ENCODE measurements at regions not wholly inside any gene's neighbourhood (a gene's known extent, or its start where the extent isn't known, plus 50 kb on each side); places are given as distances from the start of the nearest gene placed in this dataset.

- Histone ChIP-seq H2AFZ (no peak overlapping the region), H3K4me2 (no peak overlapping the region), H3K4me3 (no peak overlapping the region), H4K20me1 (replicated peaks; ENCODE audit: insufficient read depth) (no peaks in the 10 kb centered on the region), H3K4me1 (ENCODE audit: insufficient read depth) (no peaks in the 10 kb centered on the region), H3K9me2 (ENCODE audit: insufficient read depth) (no peaks in the 10 kb centered on the region), H3F3A (replicated peaks; ENCODE audit: low read depth) (no peaks in the 10 kb centered on the region), H3K27me3 (ENCODE audit: insufficient read depth) (no peaks in the 10 kb centered on the region), H3K36me3 (ENCODE audit: insufficient read depth) (no peaks in the 10 kb centered on the region), H3K79me2 (replicated peaks; ENCODE audit: insufficient read depth) (no peaks in the 10 kb centered on the region), H3K27ac (ENCODE audit: low read depth) (no peak overlapping the region)
- Mint-ChIP-seq H3K9me3 (no peaks in the 10 kb centered on the region), H3K27me3 (ENCODE audit: insufficient read depth, low read depth, poor library complexity) (no peaks in the 10 kb centered on the region), H3K4me3 (no peak overlapping the region), H3K4me1 (peaks cover 6% of the 10 kb centered on the region; the same call in 2 of the 3 replicates), H3K27ac (no peak overlapping the region), H3K36me3 (ENCODE audit: low read depth) (no peaks in the 10 kb centered on the region)
- TF ChIP-seq STAT1 (IDR thresholded peaks at IDR 0.05; ENCODE audit: unreplicated experiment) (no peak), REST (IDR thresholded peaks at IDR 0.05; ENCODE audit: unreplicated experiment) (no peak), ETS1 (IDR thresholded peaks at IDR 0.05) (no peak), ZNF114 (CRISPR knock-in tag; IDR thresholded peaks at IDR 0.05) (no peak), POLR2AphosphoS5 (IDR thresholded peaks at IDR 0.05; ENCODE audit: low read depth) (no peak), JUNB (IDR thresholded peaks at IDR 0.05; ENCODE audit: unreplicated experiment) (no peak), ZNF331 (CRISPR knock-in tag; IDR thresholded peaks at IDR 0.05; ENCODE audit: low read depth) (no peak), EZH2 (IDR thresholded peaks at IDR 0.05; ENCODE audit: low read depth, unreplicated experiment) (no peak), EZH2phosphoT487 (IDR thresholded peaks at IDR 0.05; ENCODE audit: unreplicated experiment) (no peak), ZNF462 (CRISPR knock-in tag; IDR thresholded peaks at IDR 0.05) (no peak), NANOG (IDR thresholded peaks at IDR 0.05; ENCODE audit: borderline replicate concordance) (no peak), CTCF (conservative IDR thresholded peaks at IDR 0.05; ENCODE audit: low read depth in 2 of 2) (no peak)
- ATAC-seq: no peak
- DNase-seq (ENCODE audit: low spot score): no peak
Measured at GRCh38 chr7:88460650-88461049, 154.0 kb upstream of the STEAP4 start.
